ENCODE measurements at regions not wholly inside any gene's neighbourhood (a gene's known extent, or its start where the extent isn't known, plus 50 kb on each side); places are given as distances from the start of the nearest gene placed in this dataset.

- no peak overlapping the region for H3K4me3 ChIP-seq
- ATAC-seq (ENCODE audit: insufficient number of reproducible peaks, low FRiP score, low read depth) = no peak
- H3K4me1 ChIP-seq (ENCODE audit: control insufficient read depth in 1 of 2, low read depth in 2 of 2) = no peaks in the 10 kb centered on the region
- TF ChIP-seq CTCF (IDR thresholded peaks at IDR 0.05) = no peak
- no peaks in the 10 kb centered on the region for H3K9me3 ChIP-seq
- H3K27ac ChIP-seq = no peak overlapping the region
- no peaks in the 10 kb centered on the region for H3K36me3 ChIP-seq
- DNase-seq (ENCODE audit: low spot score) = no peak
- H3K27me3 ChIP-seq (replicated peaks; ENCODE audit: insufficient read depth) = no peaks in the 10 kb centered on the region
Observed at GRCh38 chr22:47236161-47236560, 473.7 kb downstream of the TBC1D22A start.

- no peak for TF ChIP-seq CTCF (IDR thresholded peaks at IDR 0.05)
- H3K36me3 ChIP-seq = no peaks in the 10 kb centered on the region
- H3K4me3 ChIP-seq = no peak overlapping the region
Observed at GRCh38 chr22:47233316-47234243, 471.1 kb downstream of the TBC1D22A start.

GRCh38 chr22:47232753-47233152 lies 470.3 kb downstream of the TBC1D22A start:
- ATAC-seq (ENCODE audit: insufficient number of reproducible peaks, low FRiP score, low read depth) (no peak), DNase-seq (ENCODE audit: low spot score) (no peak)
- TF ChIP-seq CTCF (IDR thresholded peaks at IDR 0.05) = no peak
- Histone ChIP-seq H3K9me3 (peaks cover 3% of the 10 kb centered on the region), H3K27me3 (replicated peaks; ENCODE audit: insufficient read depth) (no peaks in the 10 kb centered on the region), H3K36me3 (no peaks in the 10 kb centered on the region), H3K4me1 (ENCODE audit: control insufficient read depth in 1 of 2, low read depth in 2 of 2) (no peaks in the 10 kb centered on the region), H3K27ac (no peak overlapping the region), H3K4me3 (no peak overlapping the region)

More at GRCh38 chr22:47233316-47234243, 471.1 kb downstream of the TBC1D22A start:
- ATAC-seq (ENCODE audit: insufficient number of reproducible peaks, low FRiP score, low read depth) (no peak), DNase-seq (ENCODE audit: low spot score) (no peak)
- H3K9me3 ChIP-seq = no peaks in the 10 kb centered on the region
- H3K27me3 ChIP-seq (replicated peaks; ENCODE audit: insufficient read depth) = no peaks in the 10 kb centered on the region
- no peaks in the 10 kb centered on the region for H3K4me1 ChIP-seq (ENCODE audit: control insufficient read depth in 1 of 2, low read depth in 2 of 2)
- no peak overlapping the region for H3K27ac ChIP-seq

GRCh38 chr22:47232197-47232596 lies 469.7 kb downstream of the TBC1D22A start:
- ATAC-seq (ENCODE audit: insufficient number of reproducible peaks, low FRiP score, low read depth) (no peak), DNase-seq (ENCODE audit: low spot score) (no peak)
- no peak for TF ChIP-seq CTCF (IDR thresholded peaks at IDR 0.05)
- Histone ChIP-seq H3K4me3 (no peak overlapping the region), H3K27ac (no peak overlapping the region), H3K27me3 (replicated peaks; ENCODE audit: insufficient read depth) (no peaks in the 10 kb centered on the region), H3K9me3 (peaks cover 3% of the 10 kb centered on the region), H3K4me1 (ENCODE audit: control insufficient read depth in 1 of 2, low read depth in 2 of 2) (no peaks in the 10 kb centered on the region), H3K36me3 (no peaks in the 10 kb centered on the region)

GRCh38 chr22:47231759-47232158 lies 469.3 kb downstream of the TBC1D22A start:
- no peaks in the 10 kb centered on the region for H3K4me1 ChIP-seq (ENCODE audit: control insufficient read depth in 1 of 2, low read depth in 2 of 2)
- peaks cover 3% of the 10 kb centered on the region for H3K9me3 ChIP-seq
- ATAC-seq (ENCODE audit: insufficient number of reproducible peaks, low FRiP score, low read depth) = no peak
- H3K27me3 ChIP-seq (replicated peaks; ENCODE audit: insufficient read depth) = no peaks in the 10 kb centered on the region
- H3K27ac ChIP-seq = no peak overlapping the region
- H3K36me3 ChIP-seq = no peaks in the 10 kb centered on the region
- no peak overlapping the region for H3K4me3 ChIP-seq
- no peak for TF ChIP-seq CTCF (IDR thresholded peaks at IDR 0.05)
- no peak for DNase-seq (ENCODE audit: low spot score)
